ENCODE measurements at regions not wholly inside any gene's neighbourhood (a gene's known extent, or its start where the extent isn't known, plus 50 kb on each side); places are given as distances from the start of the nearest gene placed in this dataset.
"Not testable (repeated sequence)": the region's sequence is repeated elsewhere in the genome, so short reads cannot be mapped to it uniquely, and the experiment has no call there.

GRCh38 chr6:154923199-154923869, 71.8 kb upstream of the TIAM2 start:
- DNase-seq (ENCODE audit: low spot score) = no peak

GRCh38 chr6:154925130-154925529, 70.0 kb upstream of the TIAM2 start:
- no peak for DNase-seq (ENCODE audit: low spot score)

GRCh38 chr6:154926366-154926765, 68.7 kb upstream of the TIAM2 start:
- DNase-seq (ENCODE audit: low spot score) = no peak

- peak; percentile 45 for DNase-seq (ENCODE audit: low spot score)
These were observed 66.7 kb upstream of the TIAM2 start for GRCh38 chr6:154928325-154928922.

- no peak for DNase-seq (ENCODE audit: low spot score)
These were observed 64.7 kb upstream of the TIAM2 start for GRCh38 chr6:154930451-154930851.

GRCh38 chr6:154931711-154932424, 63.2 kb upstream of the TIAM2 start:
- no peak for DNase-seq (ENCODE audit: low spot score)

GRCh38 chr6:154932515-154933027, 62.5 kb upstream of the TIAM2 start:
- DNase-seq (ENCODE audit: low spot score) = no peak

GRCh38 chr6:154933181-154933827, 61.8 kb upstream of the TIAM2 start:
- no peak for DNase-seq (ENCODE audit: low spot score)

GRCh38 chr6:154937306-154938220, 57.6 kb upstream of the TIAM2 start:
- no peak for DNase-seq (ENCODE audit: low spot score)

GRCh38 chr6:154938221-154938580, 56.9 kb upstream of the TIAM2 start:
- no peak for DNase-seq (ENCODE audit: low spot score)

- DNase-seq (ENCODE audit: low spot score) = not testable (repeated sequence)
These were observed 56.3 kb upstream of the TIAM2 start for GRCh38 chr6:154938727-154939285.

- no peak for DNase-seq (ENCODE audit: low spot score)
These were observed 52.3 kb upstream of the TIAM2 start for GRCh38 chr6:154942770-154943169.

- no peak for DNase-seq (ENCODE audit: low spot score)
These were observed 49.7 kb upstream of the TIAM2 start for GRCh38 chr6:154945271-154945890.

Measured in hematopoietic multipotent progenitor cell treated with erythropoietin and hydrocortisone succinate and interleukin-3 and kit ligand, for 17 days (in vitro differentiated cells).